Keratinocyte (primary cell): ENCODE measurements at regions not wholly inside any gene's neighbourhood (a gene's known extent, or its start where the extent isn't known, plus 50 kb on each side); places are given as distances from the start of the nearest gene placed in this dataset.

ENCODE experiments used
- EZH2 ChIP-seq: IDR thresholded peaks from one replicate; pipeline ENCODE4 v1.6.1; 2012; ENCODE audit warnings: inconsistent platforms, mild to moderate bottlenecking, low read length, moderate library complexity
- TF ChIP-seq, protein P1 (sequence below), 3 experiments: IDR thresholded peaks in 1 of 3; conservative IDR thresholded peaks in 1 of 3; optimal IDR thresholded peaks in 1 of 3; 2 replicates in 2 of 3; 3 replicates in 1 of 3; pipeline versions ENCODE3 to v1.5.1; 2011; ENCODE audit warnings: low read length in 3 of 3, mild to moderate bottlenecking in 3 of 3, moderate library complexity in 2 of 3, control low read depth in 1 of 3, inconsistent platforms in 1 of 3; ENCODE audit not compliant: insufficient read depth in 2 of 3; ENCODE audit errors: extremely low read depth in 1 of 3

GRCh38 chr2:144835634-144836350 lies 315.9 kb upstream of the ZEB2 start:
- TF ChIP-seq, protein P1, sequence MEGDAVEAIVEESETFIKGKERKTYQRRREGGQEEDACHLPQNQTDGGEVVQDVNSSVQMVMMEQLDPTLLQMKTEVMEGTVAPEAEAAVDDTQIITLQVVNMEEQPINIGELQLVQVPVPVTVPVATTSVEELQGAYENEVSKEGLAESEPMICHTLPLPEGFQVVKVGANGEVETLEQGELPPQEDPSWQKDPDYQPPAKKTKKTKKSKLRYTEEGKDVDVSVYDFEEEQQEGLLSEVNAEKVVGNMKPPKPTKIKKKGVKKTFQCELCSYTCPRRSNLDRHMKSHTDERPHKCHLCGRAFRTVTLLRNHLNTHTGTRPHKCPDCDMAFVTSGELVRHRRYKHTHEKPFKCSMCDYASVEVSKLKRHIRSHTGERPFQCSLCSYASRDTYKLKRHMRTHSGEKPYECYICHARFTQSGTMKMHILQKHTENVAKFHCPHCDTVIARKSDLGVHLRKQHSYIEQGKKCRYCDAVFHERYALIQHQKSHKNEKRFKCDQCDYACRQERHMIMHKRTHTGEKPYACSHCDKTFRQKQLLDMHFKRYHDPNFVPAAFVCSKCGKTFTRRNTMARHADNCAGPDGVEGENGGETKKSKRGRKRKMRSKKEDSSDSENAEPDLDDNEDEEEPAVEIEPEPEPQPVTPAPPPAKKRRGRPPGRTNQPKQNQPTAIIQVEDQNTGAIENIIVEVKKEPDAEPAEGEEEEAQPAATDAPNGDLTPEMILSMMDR (optimal IDR thresholded peaks at IDR 0.05 in 1 of 3, IDR thresholded peaks at IDR 0.05 in 1 of 3, conservative IDR thresholded peaks at IDR 0.05 in 1 of 3; ENCODE audit: extremely low read depth in 1 of 3, insufficient read depth in 2 of 3, low read length in 3 of 3): no peak
- no peak for TF ChIP-seq EZH2
